OCI-M1 (cell line): ENCODE measurements at regions not wholly inside any gene's neighbourhood (a gene's known extent, or its start where the extent isn't known, plus 50 kb on each side); places are given as distances from the start of the nearest gene placed in this dataset.

Source experiments
- DNase-seq: peaks from one replicate; lab custom pipeline; 2025; lab: John Stamatoyannopoulos, UW

GRCh38 chr17:34416116-34416515, 53.1 kb upstream of the CCL1 start:
- no peak for DNase-seq

GRCh38 chr17:34414339-34414738, 51.3 kb upstream of the CCL1 start:
- no peak for DNase-seq

- no peak for DNase-seq
Observed at GRCh38 chr17:34413443-34414119, 50.5 kb upstream of the CCL1 start.

- peak; percentile 51 for DNase-seq
Observed at GRCh38 chr17:34412965-34413441, 50.0 kb upstream of the CCL1 start.
